ENCODE measurements at regions not wholly inside any gene's neighbourhood (a gene's known extent, or its start where the extent isn't known, plus 50 kb on each side); places are given as distances from the start of the nearest gene placed in this dataset.

DNA sequence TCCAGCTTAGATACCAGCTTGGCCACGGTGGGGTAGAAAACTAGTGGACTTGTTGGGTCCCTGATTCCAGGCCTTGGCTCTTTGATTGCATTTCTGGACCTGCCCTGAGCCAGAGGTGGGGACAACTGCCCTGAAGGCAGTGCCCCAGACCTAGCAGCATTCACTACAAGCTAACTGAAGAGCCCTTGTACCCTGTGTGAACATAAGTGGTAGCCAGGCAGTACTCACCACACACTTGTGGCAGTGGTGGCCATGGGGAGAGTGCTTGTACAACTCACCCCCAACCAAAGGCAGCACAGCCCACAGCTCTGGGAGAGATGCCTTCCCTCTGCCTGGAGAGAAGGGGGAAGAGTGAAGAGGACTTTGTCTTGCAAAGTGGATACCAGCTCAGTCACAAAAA is 177.3 kb upstream of the NAALADL2 start:
- TF ChIP-seq POLR2A (IDR thresholded peaks at IDR 0.05): no peak
- no peak for TF ChIP-seq CTCF (IDR thresholded peaks at IDR 0.05)
